Transverse colon (tissue), 4 donors: ENCODE measurements at regions not wholly inside any gene's neighbourhood (a gene's known extent, or its start where the extent isn't known, plus 50 kb on each side); places are given as distances from the start of the nearest gene placed in this dataset.
"Not testable (repeated sequence)": the region's sequence is repeated elsewhere in the genome, so short reads cannot be mapped to it uniquely, and the experiment has no call there.

Experiments
- DNase-seq: peaks from one replicate; pipeline ENCODE4 v3.0.0-alpha.2; 2019
- H3K27ac ChIP-seq, 4 donors: fragments of 200-600 bp; sonication (generic); 2 replicates each; pipeline ENCODE4 v1.5.1; 2016 to 2018; ENCODE audit warnings: inconsistent platforms in 4 of 4
- H3K27me3 ChIP-seq: fragments of 200-600 bp; sonication (generic); 2 replicates; pipeline ENCODE4 v1.5.1; 2017; ENCODE audit warnings: inconsistent platforms
- H3K36me3 ChIP-seq, 4 donors: fragments of 200-600 bp; sonication (generic); 2 replicates each; pipeline ENCODE4 v1.5.1; 2017 to 2019; ENCODE audit warnings: inconsistent platforms in 4 of 4
- H3K4me1 ChIP-seq, 4 donors: fragments of 200-600 bp; sonication (generic); 2 replicates each; pipeline ENCODE4 v1.5.1; 2017 to 2020; ENCODE audit warnings: inconsistent platforms in 4 of 4
- H3K4me3 ChIP-seq, 4 donors: fragments of 200-600 bp; sonication (generic); 1 replicate in 1 of 4; 2 replicates in 3 of 4; pipeline versions ENCODE4 v1.5.1 to v1.6.1; 2017 to 2019; ENCODE audit warnings: inconsistent platforms in 4 of 4
- H3K9me3 ChIP-seq, 2 donors: fragments of 200-600 bp; sonication (generic); 2 replicates each; pipeline ENCODE4 v1.5.1; 2017 to 2019; ENCODE audit warnings: inconsistent platforms in 2 of 2
- CTCF ChIP-seq, 5 experiments: fragments of 200-600 bp in 3 of 5; fragments of 450-650 bp in 2 of 5; sonication (generic) in 3 of 5; IDR thresholded peaks; 1 replicate in 2 of 5; 2 replicates in 3 of 5; pipeline ENCODE4 v1.5.1; 2016 to 2017; ENCODE audit warnings: antibody characterized with exemption in 5 of 5, inconsistent platforms in 3 of 5, mild to moderate bottlenecking in 2 of 5, moderate library complexity in 1 of 5
- EP300 ChIP-seq: sonication (generic); formaldehyde crosslinking; IDR thresholded peaks from one replicate; pipeline ENCODE4 v1.6.1; 2017; ENCODE audit warnings: antibody characterized with exemption, low read depth
- POLR2A ChIP-seq: fragments of 450-650 bp; IDR thresholded peaks from one replicate; pipeline ENCODE4 v1.6.1; 2016; ENCODE audit warnings: antibody characterized with exemption, mild to moderate bottlenecking, moderate library complexity
- POLR2AphosphoS5 ChIP-seq, 3 donors: sonication (generic); formaldehyde crosslinking; IDR thresholded peaks; one replicate each; pipeline ENCODE4 v1.6.1; 2016; ENCODE audit warnings: antibody characterized with exemption in 3 of 3
- WGBS, 2 donors: methylation state at CpG; one replicate each; pipeline ENCODE4 v1.1.5; 2018; ENCODE audit warnings: low coverage in 1 of 2; 5-methylcytosine and 5-hydroxymethylcytosine counted together
- in situ Hi-C, 4 donors: fragments of 200-750 bp; cut with MboI; loops; one replicate each; pipeline versions ENCODE4 v1.15.0 to v1.15.1; 2017; ENCODE audit warnings: low sequenced_read_pairs in 3 of 4, low pct_ligation_motif_present in 1 of 4, low pct_unique_long_range_greater_than_20kb in 1 of 4
- intact Hi-C: fragments of 100-400 bp; cut with DNase I; formaldehyde crosslinking; loops from one replicate; pipeline ENCODE4 v1.15.1; 2023; ENCODE audit warnings: low total_unique reads

- in situ Hi-C loops (no loop called here), intact Hi-C loops (no loop called here)
- H3K9me3 ChIP-seq = no peaks in the 10 kb centered on the region
- no peak overlapping the region for H3K4me3 ChIP-seq
- no peaks in the 10 kb centered on the region for H3K4me1 ChIP-seq
- DNase-seq = no peak
- H3K27ac ChIP-seq = no peak overlapping the region
- H3K36me3 ChIP-seq = no peaks in the 10 kb centered on the region
- H3K27me3 ChIP-seq = no peaks in the 10 kb centered on the region
- TF ChIP-seq POLR2AphosphoS5 (IDR thresholded peaks at IDR 0.05) (no peak), POLR2A (no peak), EP300 (no peak), CTCF (IDR thresholded peaks at IDR 0.05) (no peak)
Observed at GRCh38 chr6:115060581-115060980, 717.8 kb upstream of the HS3ST5 start.

- DNase-seq = no peak
- Histone ChIP-seq H3K9me3 (no peaks in the 10 kb centered on the region), H3K36me3 (no peaks in the 10 kb centered on the region), H3K27me3 (no peaks in the 10 kb centered on the region), H3K27ac (no peak overlapping the region), H3K4me3 (no peak overlapping the region), H3K4me1 (no peaks in the 10 kb centered on the region)
- no peak for TF ChIP-seq POLR2A
- no peak for TF ChIP-seq POLR2AphosphoS5 (IDR thresholded peaks at IDR 0.05)
- TF ChIP-seq CTCF (IDR thresholded peaks at IDR 0.05) = no peak
- TF ChIP-seq EP300 = no peak
- WGBS, 2 donors = 45 to 48% methylated on average over 3 of the region's 3 CpGs
- intact Hi-C loops (no loop called here), in situ Hi-C loops (no loop called here)
Observed at GRCh38 chr6:115058414-115059211, 715.8 kb upstream of the HS3ST5 start.

GRCh38 chr6:115055579-115055978 is 712.8 kb upstream of the HS3ST5 start:
- in situ Hi-C loops (no loop called here), intact Hi-C loops (no loop called here)
- H3K4me3 ChIP-seq = no peak overlapping the region
- no peak overlapping the region for H3K27ac ChIP-seq
- TF ChIP-seq POLR2A (no peak), CTCF (IDR thresholded peaks at IDR 0.05) (no peak), EP300 (no peak), POLR2AphosphoS5 (IDR thresholded peaks at IDR 0.05) (no peak)
- DNase-seq = no peak
- H3K9me3 ChIP-seq = no peaks in the 10 kb centered on the region
- H3K36me3 ChIP-seq = no peaks in the 10 kb centered on the region
- no peaks in the 10 kb centered on the region for H3K27me3 ChIP-seq
- no peaks in the 10 kb centered on the region for H3K4me1 ChIP-seq

GRCh38 chr6:115054242-115054641 is 711.4 kb upstream of the HS3ST5 start:
- H3K27ac ChIP-seq, H3K27me3 ChIP-seq, H3K9me3 ChIP-seq, in situ Hi-C loops, H3K4me3 ChIP-seq, DNase-seq, H3K36me3 ChIP-seq, intact Hi-C loops, H3K4me1 ChIP-seq: not testable (repeated sequence)
- WGBS, 2 donors = 60 to 61% methylated on average over 2 to 3 of the region's 3 CpGs

GRCh38 chr6:115053169-115053860 is 710.5 kb upstream of the HS3ST5 start:
- no peaks in the 10 kb centered on the region for H3K27me3 ChIP-seq
- TF ChIP-seq POLR2A (no peak), POLR2AphosphoS5 (IDR thresholded peaks at IDR 0.05) (no peak), CTCF (IDR thresholded peaks at IDR 0.05) (no peak), EP300 (no peak)
- no peaks in the 10 kb centered on the region for H3K36me3 ChIP-seq
- no peaks in the 10 kb centered on the region for H3K9me3 ChIP-seq
- no peaks in the 10 kb centered on the region for H3K4me1 ChIP-seq
- WGBS, 2 donors = 85 to 86% methylated on average over 3 of the region's 3 CpGs
- H3K4me3 ChIP-seq = no peak overlapping the region
- intact Hi-C loops (no loop called here), in situ Hi-C loops (no loop called here)
- DNase-seq = no peak
- H3K27ac ChIP-seq = no peak overlapping the region
